Adipocyte (in vitro differentiated cells): ENCODE measurements at regions not wholly inside any gene's neighbourhood (a gene's known extent, or its start where the extent isn't known, plus 50 kb on each side); places are given as distances from the start of the nearest gene placed in this dataset.

Source experiments
- DNase-seq: peaks from one replicate; pipeline ENCODE4 v3.0.0-alpha.2; 2015; ENCODE audit warnings: low read depth
- H3K27me3 ChIP-seq: replicated peaks from 2 replicates; pipeline ENCODE4 v1.7.0; 2013; ENCODE audit warnings: mild to moderate bottlenecking, low read length, moderate library complexity; ENCODE audit not compliant: control insufficient read depth, insufficient read depth
- H3K36me3 ChIP-seq: 2 replicates; pipeline ENCODE4 v1.7.0; 2013; ENCODE audit warnings: low read length, mild to moderate bottlenecking, moderate library complexity; ENCODE audit not compliant: control insufficient read depth, insufficient read depth, severe bottlenecking
- H3K4me1 ChIP-seq: 2 replicates; pipeline ENCODE4 v1.7.0; 2013; ENCODE audit warnings: mild to moderate bottlenecking, low read length, moderate library complexity; ENCODE audit not compliant: control insufficient read depth, insufficient read depth
- H3K4me3 ChIP-seq: 2 replicates; pipeline ENCODE4 v1.7.0; 2013; ENCODE audit warnings: mild to moderate bottlenecking, low read length, moderate library complexity
- H3K9ac ChIP-seq: 2 replicates; pipeline ENCODE4 v1.7.0; 2013; ENCODE audit warnings: mild to moderate bottlenecking, low read length, moderate library complexity
- H3K9me3 ChIP-seq: 2 replicates; pipeline ENCODE4 v1.7.0; 2013; ENCODE audit warnings: mild to moderate bottlenecking, low read length, moderate library complexity; ENCODE audit not compliant: control insufficient read depth

DNA sequence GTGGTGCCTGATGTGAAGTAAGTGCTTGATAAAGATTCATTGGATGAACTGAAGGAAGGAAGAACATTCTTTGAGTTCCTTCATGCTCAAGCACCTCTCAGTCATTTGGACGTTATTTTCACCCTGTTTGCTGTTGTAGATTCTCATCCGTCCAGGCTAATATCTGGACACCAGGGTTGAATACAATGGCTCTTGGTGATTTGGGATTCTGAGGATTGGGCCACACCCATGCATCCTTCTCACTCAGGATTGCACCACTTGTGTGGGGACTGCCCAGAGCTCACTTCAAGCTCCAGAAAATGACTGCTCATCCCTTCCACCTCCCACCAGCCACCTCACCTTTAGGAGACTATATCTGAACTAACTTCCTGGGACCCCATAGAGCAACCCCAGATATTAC is 117.1 kb upstream of the IPO9 start:
- H3K9me3 ChIP-seq, result no peaks in the 10 kb centered on the region
- H3K9ac ChIP-seq, result peak overlapping the region; percentile 87
- H3K27me3 ChIP-seq, result no peaks in the 10 kb centered on the region
- peaks cover 10% of the 10 kb centered on the region for H3K36me3 ChIP-seq
- H3K4me1 ChIP-seq, result peaks cover 94% of the 10 kb centered on the region
- DNase-seq, result peak; percentile 58
- H3K4me3 ChIP-seq, result no peak overlapping the region

DNA sequence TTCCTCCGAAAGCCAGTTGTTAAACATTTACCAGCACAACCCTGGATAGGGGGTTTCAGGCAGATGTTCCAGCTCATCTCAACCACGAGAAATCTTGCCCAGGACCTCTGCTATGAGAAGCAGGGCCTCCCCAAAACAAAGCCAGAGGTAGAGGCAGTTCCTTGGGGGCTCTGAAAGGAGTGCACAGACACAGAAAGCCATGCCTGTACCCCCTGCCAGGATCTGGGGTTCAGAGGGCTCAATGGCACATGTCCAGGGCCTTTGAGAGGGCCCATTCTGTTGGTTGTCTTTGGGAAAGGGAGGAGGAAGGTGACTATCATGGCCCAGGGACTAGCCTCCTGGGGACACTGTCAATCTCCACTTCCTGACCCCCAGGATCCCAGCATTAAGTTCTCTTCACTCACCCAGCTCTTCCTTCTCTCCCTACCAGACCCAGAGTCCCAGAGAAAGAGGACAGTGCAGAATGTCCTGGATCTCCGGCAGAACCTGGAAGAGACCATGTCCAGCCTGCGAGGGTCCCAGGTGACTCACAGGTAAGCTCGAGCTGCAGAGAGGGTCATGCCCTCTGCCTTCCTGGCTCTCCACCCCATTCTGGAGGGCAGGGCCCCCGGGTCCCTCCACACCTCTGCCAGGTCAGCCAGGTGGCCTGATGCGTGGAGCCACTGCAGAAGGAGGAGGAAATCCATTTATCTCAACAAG is 116.4 kb upstream of the IPO9 start:
- no peak overlapping the region for H3K4me3 ChIP-seq
- no peak for DNase-seq
- peaks cover 10% of the 10 kb centered on the region for H3K36me3 ChIP-seq
- H3K27me3 ChIP-seq, result no peaks in the 10 kb centered on the region
- H3K9me3 ChIP-seq, result no peaks in the 10 kb centered on the region
- H3K4me1 ChIP-seq, result peaks cover 87% of the 10 kb centered on the region
- peak overlapping the region; percentile 87 for H3K9ac ChIP-seq

DNA sequence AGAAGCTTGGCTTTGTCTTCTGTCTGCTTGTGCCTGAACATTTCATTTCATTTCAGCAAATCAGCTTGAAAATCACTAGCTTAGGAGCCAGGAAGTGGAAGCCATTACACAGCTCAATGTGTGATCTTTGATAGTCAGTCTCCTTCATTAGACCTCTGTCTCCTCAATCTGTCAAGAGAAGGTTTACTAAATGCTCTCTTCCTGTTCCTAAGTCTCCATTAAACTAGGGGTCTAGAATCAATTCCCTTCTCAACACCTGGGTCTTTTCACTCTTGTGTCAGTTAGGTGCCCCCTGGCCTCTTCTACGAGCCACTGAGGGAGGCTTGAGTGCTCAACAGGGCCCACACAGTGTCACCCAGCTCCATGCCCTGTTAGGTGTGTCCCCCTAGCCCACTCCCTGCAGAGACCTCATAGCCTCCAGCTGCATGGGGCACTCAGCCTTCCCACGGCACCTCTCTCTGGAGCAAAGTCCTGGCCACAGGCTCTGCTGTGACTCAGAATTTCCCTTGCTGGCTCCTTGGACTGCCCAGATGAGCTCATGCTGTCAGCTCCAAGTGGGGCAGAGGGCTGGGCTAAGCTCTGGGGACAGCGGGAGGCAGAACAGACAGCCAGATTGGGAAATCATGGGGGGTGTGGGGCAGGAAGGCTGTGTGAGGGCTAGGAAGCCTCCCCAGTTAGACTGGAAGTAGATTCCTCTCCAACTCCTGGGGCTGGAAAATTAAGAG is 115.7 kb upstream of the IPO9 start:
- H3K9me3 ChIP-seq, result no peaks in the 10 kb centered on the region
- H3K9ac ChIP-seq, result peak overlapping the region; percentile 87
- peak; percentile 99 for DNase-seq
- H3K36me3 ChIP-seq, result peaks cover 16% of the 10 kb centered on the region
- H3K4me1 ChIP-seq, result peaks cover 80% of the 10 kb centered on the region
- H3K27me3 ChIP-seq, result no peaks in the 10 kb centered on the region
- H3K4me3 ChIP-seq, result peak overlapping the region; percentile 13

DNA sequence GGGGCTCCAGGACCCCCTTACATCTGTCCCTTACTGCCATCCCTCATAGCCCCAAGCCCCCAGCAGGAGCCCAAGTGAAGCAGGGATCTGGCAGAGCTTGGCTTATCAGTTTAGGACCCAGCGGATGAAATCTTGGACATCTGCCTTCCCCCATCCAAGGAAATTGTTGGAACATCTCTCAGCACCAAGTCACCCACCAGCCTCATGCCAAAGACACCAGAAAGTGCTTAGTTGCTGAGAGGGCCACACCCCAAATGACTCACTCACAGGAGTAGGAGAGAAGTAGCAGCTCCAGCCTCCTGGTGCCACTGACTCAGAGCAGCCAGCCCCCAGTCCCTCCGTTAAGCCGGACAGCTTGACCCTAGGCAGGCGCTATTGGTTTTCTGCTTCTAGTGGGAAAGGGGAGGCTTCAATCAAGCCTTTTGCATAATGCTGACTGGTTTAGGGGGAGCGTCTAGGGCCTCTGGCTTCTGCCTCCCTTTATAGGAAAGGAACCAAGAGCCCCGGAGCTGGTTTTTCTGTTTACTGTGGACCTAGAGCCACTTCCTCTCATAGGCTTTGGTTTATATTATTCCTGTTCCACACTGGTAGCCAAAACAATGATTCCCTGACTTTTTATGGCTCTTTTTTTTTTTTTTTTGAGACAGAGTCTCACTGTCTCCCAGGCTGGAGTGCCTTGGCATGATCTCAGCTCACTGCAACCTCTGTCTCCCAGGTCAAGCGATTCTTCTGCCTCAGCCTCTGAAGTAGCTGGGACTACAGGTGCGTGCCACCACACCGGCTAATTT is 114.2 kb upstream of the IPO9 start:
- Histone ChIP-seq H3K36me3 (peaks cover 26% of the 10 kb centered on the region), H3K9me3 (no peaks in the 10 kb centered on the region), H3K27me3 (no peaks in the 10 kb centered on the region), H3K9ac (peak overlapping the region; percentile 81), H3K4me3 (peak overlapping the region; percentile 59), H3K4me1 (peaks cover 77% of the 10 kb centered on the region)
- DNase-seq, result peak; percentile 98

DNA sequence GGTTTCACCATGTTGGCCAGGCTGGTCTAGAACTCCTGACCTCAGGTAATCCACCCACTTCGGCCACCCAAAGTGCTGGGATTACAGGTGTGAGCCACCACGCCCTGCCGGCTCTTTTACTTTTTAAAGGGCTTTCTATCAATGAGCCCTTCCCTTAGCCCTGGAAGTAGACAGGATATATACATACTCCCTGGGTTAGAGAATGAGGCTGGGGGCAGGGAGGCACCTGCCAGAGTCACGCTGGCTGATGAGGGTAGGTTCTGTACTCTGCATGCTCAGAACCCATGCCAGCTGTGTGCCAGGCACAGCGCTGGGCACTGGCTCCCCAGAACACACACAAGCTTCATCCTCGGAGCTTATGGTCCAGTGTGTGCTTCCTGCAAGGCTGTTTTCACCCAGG is 113.6 kb upstream of the IPO9 start:
- peak overlapping the region; percentile 81 for H3K9ac ChIP-seq
- no peaks in the 10 kb centered on the region for H3K9me3 ChIP-seq
- no peaks in the 10 kb centered on the region for H3K27me3 ChIP-seq
- peaks cover 77% of the 10 kb centered on the region for H3K4me1 ChIP-seq
- DNase-seq, result no peak
- H3K36me3 ChIP-seq, result peaks cover 26% of the 10 kb centered on the region
- peak overlapping the region; percentile 52 for H3K4me3 ChIP-seq

DNA sequence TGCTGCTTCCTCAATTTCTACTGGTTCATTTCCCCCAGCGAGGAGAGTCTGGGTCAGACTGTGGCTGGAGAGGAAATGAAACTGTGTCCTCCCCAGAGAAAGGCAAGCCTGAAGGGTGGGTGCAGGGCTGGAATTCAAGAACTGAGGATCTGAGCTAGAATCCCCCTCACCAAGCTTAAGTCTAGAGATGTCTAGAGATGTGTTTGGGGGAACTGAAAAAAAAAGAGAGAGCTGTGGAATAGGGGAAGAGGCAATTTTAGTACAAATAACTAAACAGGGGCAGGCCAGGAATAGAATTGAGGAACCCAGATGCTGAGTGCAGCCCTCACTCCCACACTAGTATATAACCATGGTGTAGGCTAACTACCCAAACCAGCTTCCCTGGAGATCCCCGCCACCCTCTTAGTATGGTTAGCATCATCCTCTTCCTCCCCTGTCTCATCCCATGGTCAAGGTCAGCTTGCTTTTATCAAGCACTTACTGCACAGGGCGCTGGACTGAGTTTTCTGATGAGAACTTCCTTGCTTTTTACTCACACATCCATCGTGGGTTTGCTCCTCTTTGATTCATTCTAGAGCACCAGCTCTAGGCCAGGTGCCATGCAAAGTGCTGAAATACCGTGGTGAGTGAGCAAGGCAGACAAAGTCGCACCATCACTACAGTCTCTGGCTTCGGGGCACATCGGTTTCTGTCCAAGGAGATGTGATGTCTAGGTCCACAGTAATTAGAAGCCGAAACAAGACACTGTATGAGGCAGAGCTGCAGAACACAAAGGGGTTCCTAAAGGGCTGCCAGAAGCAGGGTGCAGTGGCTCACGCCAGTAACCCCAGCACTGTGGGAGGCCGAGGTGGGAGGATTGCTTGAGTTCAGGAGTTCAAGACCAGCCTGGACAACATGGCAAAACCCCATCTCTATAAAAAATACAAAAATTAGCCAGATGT is 112.9 kb upstream of the IPO9 start:
- H3K4me3 ChIP-seq, result peak overlapping the region; percentile 52
- peaks cover 26% of the 10 kb centered on the region for H3K36me3 ChIP-seq
- H3K27me3 ChIP-seq, result no peaks in the 10 kb centered on the region
- no peaks in the 10 kb centered on the region for H3K9me3 ChIP-seq
- peak overlapping the region; percentile 81 for H3K9ac ChIP-seq
- DNase-seq, result no peak
- peaks cover 77% of the 10 kb centered on the region for H3K4me1 ChIP-seq

DNA sequence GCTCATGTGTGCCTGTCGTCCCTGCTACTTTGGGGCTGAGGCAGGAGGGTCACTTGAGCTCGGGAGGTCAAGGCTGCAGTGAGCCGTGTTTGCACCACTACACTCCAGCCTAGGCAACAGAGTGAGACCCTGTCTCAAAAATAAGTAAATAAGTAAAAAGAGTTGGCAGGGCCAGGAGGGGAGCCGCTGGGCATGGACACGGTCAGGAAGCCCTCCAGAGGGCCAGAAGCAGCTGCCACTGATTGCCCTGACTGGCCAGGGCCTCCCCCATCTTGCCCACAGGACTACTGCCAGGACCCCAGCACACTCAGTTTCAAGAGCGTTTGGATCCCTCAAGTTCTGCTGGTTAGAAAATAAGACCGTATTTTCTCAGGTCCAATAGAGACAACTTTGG is 112.2 kb upstream of the IPO9 start:
- DNase-seq, result no peak
- no peak overlapping the region for H3K4me3 ChIP-seq
- H3K9me3 ChIP-seq, result no peaks in the 10 kb centered on the region
- H3K36me3 ChIP-seq, result peaks cover 26% of the 10 kb centered on the region
- peaks cover 77% of the 10 kb centered on the region for H3K4me1 ChIP-seq
- H3K27me3 ChIP-seq, result no peaks in the 10 kb centered on the region
- H3K9ac ChIP-seq, result peak overlapping the region; percentile 81

DNA sequence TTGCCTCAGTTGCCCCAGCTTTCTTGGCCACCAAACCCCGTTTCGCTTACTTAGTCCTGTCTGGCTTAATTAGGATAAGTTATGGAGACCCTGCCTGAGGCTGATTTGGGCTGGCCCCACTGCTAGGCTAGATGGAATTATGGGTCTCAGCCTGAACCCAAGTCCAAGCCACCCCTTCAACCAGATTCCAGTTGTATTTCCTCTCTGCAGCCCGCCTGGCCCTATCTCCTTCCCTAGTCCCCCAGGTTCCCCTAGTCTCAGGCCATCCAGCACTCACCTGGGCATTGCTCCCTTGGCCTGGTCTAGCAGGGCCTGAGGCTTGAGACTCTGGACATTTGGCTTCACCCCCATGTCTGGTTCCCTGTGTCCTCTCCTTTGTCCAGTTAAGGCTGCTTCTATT is 111.7 kb upstream of the IPO9 start:
- Histone ChIP-seq H3K4me3 (no peak overlapping the region), H3K27me3 (no peaks in the 10 kb centered on the region), H3K9ac (no peak overlapping the region), H3K36me3 (peaks cover 26% of the 10 kb centered on the region), H3K4me1 (peaks cover 77% of the 10 kb centered on the region), H3K9me3 (no peaks in the 10 kb centered on the region)
- DNase-seq, result no peak

DNA sequence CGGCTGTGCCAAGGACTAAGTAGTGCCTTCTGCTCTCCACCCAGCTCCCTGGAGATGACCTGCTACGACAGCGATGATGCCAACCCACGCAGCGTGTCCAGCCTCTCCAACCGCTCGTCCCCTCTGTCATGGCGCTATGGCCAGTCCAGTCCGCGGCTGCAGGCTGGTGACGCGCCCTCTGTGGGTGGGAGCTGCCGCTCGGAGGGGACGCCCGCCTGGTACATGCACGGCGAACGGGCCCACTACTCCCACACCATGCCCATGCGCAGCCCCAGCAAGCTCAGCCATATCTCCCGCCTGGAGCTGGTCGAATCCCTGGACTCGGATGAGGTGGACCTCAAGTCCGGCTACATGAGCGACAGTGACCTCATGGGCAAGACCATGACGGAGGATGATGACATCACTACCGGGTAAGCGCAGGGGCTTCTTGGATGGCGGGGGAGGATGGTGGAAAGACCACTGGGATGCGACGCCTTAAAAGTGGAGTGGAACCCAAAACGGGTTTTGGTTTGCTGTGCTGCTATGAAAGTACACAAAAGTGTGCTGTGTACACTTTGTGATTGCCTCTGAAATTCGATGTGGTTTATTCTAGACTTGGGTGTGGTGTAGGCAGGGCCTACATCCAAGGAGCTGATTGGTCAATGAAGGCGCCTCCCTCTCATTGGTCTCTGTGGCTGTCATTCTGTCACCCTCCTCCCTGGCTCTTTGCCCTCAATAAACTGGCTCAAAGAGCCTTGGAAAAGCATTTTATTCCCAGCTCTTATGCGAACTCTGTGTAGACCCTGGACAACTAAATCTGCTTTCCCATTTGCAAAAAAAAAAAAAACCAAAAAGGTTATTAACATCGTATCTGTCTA is 110.4 kb upstream of the IPO9 start:
- Histone ChIP-seq H3K36me3 (peaks cover 20% of the 10 kb centered on the region), H3K4me1 (peaks cover 79% of the 10 kb centered on the region), H3K9ac (peak overlapping the region; percentile 79), H3K9me3 (no peaks in the 10 kb centered on the region), H3K4me3 (no peak overlapping the region), H3K27me3 (no peaks in the 10 kb centered on the region)
- no peak for DNase-seq
